ENCODE measurements at regions not wholly inside any gene's neighbourhood (a gene's known extent, or its start where the extent isn't known, plus 50 kb on each side); places are given as distances from the start of the nearest gene placed in this dataset.

DNA sequence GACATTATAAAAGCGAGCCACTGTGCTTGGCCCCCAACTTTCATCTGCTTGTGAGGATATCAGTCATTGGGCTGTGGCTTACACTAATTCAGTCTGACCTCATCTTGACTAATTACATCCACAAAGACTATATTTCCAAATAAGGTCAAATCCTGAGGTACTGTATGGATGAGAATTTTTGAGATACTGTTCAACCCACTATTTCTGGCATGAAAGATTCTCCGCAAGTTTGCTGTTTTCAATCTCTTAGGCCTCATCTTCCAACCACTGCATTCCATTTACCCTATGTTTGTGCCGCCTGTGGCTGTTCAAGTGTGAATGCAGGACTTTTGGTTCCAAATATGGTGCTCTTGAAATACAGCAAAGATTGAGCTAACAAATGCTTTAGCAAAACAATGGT is 400.9 kb upstream of the SGCD start:
- FAIRE-seq = no peak
- intact Hi-C loops (cut with micrococcal nuclease) = no loop called here
- CTCF ChIA-PET = no interaction called here

More for the DNA sequence above, 400.9 kb upstream of the SGCD start:
- Histone ChIP-seq H3K27ac (ENCODE audit: insufficient read depth, low read depth, low read length) (no peak overlapping the region), H3K4me3 (replicated peaks in 1 of 3; ENCODE audit: insufficient read depth in 1 of 3, low read depth in 1 of 3, low read length in 3 of 3) (no peak overlapping the region), H3K9ac (replicated peaks; ENCODE audit: extremely low read depth, insufficient read depth, low read length) (no peak overlapping the region), H4K20me1 (replicated peaks; ENCODE audit: control insufficient read depth, extremely low read depth, insufficient read depth, low read length) (no peaks in the 10 kb centered on the region), H3K27me3 (ENCODE audit: control insufficient read depth in 2 of 2, insufficient read depth in 2 of 2, low read length in 2 of 2) (no peaks in the 10 kb centered on the region), H3K4me1 (ENCODE audit: control insufficient read depth, extremely low read depth, insufficient read depth, low read length) (no peaks in the 10 kb centered on the region), H3K36me3 (ENCODE audit: control insufficient read depth in 2 of 2, extremely low read depth in 1 of 2, insufficient read depth in 2 of 2, low read length in 2 of 2) (no peaks in the 10 kb centered on the region), H3K9me3 (replicated peaks; ENCODE audit: control insufficient read depth, insufficient read depth, low read length) (peaks cover 2% of the 10 kb centered on the region), H3K79me2 (ENCODE audit: control insufficient read depth, insufficient read depth, low read length) (no peaks in the 10 kb centered on the region), H2AFZ (ENCODE audit: low read depth, low read length) (no peak overlapping the region), H3K9me1 (replicated peaks; ENCODE audit: control insufficient read depth, extremely low read depth, insufficient read depth, low read length) (no peaks in the 10 kb centered on the region), H3K4me2 (ENCODE audit: insufficient read depth, low read length) (no peak overlapping the region)
- DNase-seq (ENCODE audit: low read depth, low spot score) = no peak
- TF ChIP-seq MYC (IDR thresholded peaks at IDR 0.05; ENCODE audit: low read depth, low read length) (no peak), MAX (IDR thresholded peaks at IDR 0.05; ENCODE audit: insufficient read depth, insufficient read length) (no peak), CTCF (IDR thresholded peaks at IDR 0.05; ENCODE audit: extremely low read depth in 1 of 2, insufficient read depth in 1 of 2, low read depth in 1 of 2, low read length in 2 of 2) (no peak), EZH2 (IDR thresholded peaks at IDR 0.05; ENCODE audit: borderline replicate concordance, low read depth, low read length, severe bottlenecking) (no peak), POLR2AphosphoS5 (IDR thresholded peaks at IDR 0.05; ENCODE audit: insufficient read depth, low read depth, low read length) (no peak)
- dilution Hi-C loops (cut with MboI; ENCODE audit: extremely low pct_ligation_motif_present, low sequenced_read_pairs) = no loop called here
- POLR2A ChIA-PET = no interaction called here
- BruUV-seq (replicated peaks) = no TSS peak

Measured in endothelial cell of umbilical vein (primary cell).